Thyroid gland (tissue), 4 donors: ENCODE measurements at regions not wholly inside any gene's neighbourhood (a gene's known extent, or its start where the extent isn't known, plus 50 kb on each side); places are given as distances from the start of the nearest gene placed in this dataset.

ENCODE experiments used
- DNase-seq, 2 donors: peaks; one replicate each; pipeline ENCODE4 v3.0.0-alpha.2; 2019
- H3K27ac ChIP-seq, 3 donors: fragments of 200-600 bp; sonication (generic); 1 replicate in 2 of 3; 2 replicates in 1 of 3; pipeline ENCODE4 v1.5.1; 2016 to 2019; ENCODE audit warnings: mild to moderate bottlenecking in 1 of 3, moderate library complexity in 1 of 3
- H3K27me3 ChIP-seq: fragments of 200-600 bp; sonication (generic); one replicate; pipeline ENCODE4 v1.5.1; 2019
- H3K36me3 ChIP-seq, 2 donors: fragments of 200-600 bp; sonication (generic); one replicate each; pipeline ENCODE4 v1.5.1; 2016 to 2019
- H3K4me1 ChIP-seq, 2 donors: fragments of 200-600 bp; sonication (generic); one replicate each; pipeline ENCODE4 v1.5.1; 2017 to 2019
- H3K4me3 ChIP-seq, 3 donors: fragments of 200-600 bp; sonication (generic); replicated peaks in 1 of 3; 1 replicate in 2 of 3; 2 replicates in 1 of 3; pipeline ENCODE4 v1.5.1; 2016; ENCODE audit warnings: mild to moderate bottlenecking in 1 of 3
- H3K9me3 ChIP-seq: fragments of 200-600 bp; sonication (generic); one replicate; pipeline ENCODE4 v1.5.1; 2017
- POLR2A ChIP-seq, 2 donors: fragments of 450-650 bp; IDR thresholded peaks; one replicate each; pipeline ENCODE4 v1.6.1; 2017; ENCODE audit warnings: antibody characterized with exemption in 2 of 2, mild to moderate bottlenecking in 2 of 2, moderate library complexity in 1 of 2
- WGBS, 2 donors: methylation state at CpG; one replicate each; pipeline ENCODE4 v1.1.5; 2017; 5-methylcytosine and 5-hydroxymethylcytosine counted together
- intact Hi-C: fragments of 100-400 bp; cut with DNase I; formaldehyde crosslinking; loops from one replicate; pipeline ENCODE4 v1.15.1; 2023
- TF ChIP-seq, protein P1 (sequence below), 6 experiments: fragments of 200-600 bp in 3 of 6; fragments of 450-650 bp in 3 of 6; sonication (generic) in 3 of 6; IDR thresholded peaks; one replicate each; pipeline ENCODE4 v1.5.1; 2016 to 2019; ENCODE audit warnings: antibody characterized with exemption in 6 of 6, mild to moderate bottlenecking in 2 of 6, inconsistent platforms in 1 of 6, moderate library complexity in 1 of 6

GRCh38 chr19:32257326-32258073 lies 87.9 kb upstream of the ZNF507 start:
- Histone ChIP-seq H3K4me1 (no peaks in the 10 kb centered on the region), H3K27ac (no peak overlapping the region), H3K36me3 (no peaks in the 10 kb centered on the region), H3K4me3 (no peak overlapping the region), H3K9me3 (no peaks in the 10 kb centered on the region), H3K27me3 (no peaks in the 10 kb centered on the region)
- DNase-seq, result no peak
- WGBS, 2 donors, result 80 to 84% methylated on average over 12 of the region's 12 CpGs
- intact Hi-C loops, result no loop called here
- no peak for TF ChIP-seq POLR2A (IDR thresholded peaks at IDR 0.05)
- TF ChIP-seq, protein P1, sequence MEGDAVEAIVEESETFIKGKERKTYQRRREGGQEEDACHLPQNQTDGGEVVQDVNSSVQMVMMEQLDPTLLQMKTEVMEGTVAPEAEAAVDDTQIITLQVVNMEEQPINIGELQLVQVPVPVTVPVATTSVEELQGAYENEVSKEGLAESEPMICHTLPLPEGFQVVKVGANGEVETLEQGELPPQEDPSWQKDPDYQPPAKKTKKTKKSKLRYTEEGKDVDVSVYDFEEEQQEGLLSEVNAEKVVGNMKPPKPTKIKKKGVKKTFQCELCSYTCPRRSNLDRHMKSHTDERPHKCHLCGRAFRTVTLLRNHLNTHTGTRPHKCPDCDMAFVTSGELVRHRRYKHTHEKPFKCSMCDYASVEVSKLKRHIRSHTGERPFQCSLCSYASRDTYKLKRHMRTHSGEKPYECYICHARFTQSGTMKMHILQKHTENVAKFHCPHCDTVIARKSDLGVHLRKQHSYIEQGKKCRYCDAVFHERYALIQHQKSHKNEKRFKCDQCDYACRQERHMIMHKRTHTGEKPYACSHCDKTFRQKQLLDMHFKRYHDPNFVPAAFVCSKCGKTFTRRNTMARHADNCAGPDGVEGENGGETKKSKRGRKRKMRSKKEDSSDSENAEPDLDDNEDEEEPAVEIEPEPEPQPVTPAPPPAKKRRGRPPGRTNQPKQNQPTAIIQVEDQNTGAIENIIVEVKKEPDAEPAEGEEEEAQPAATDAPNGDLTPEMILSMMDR (IDR thresholded peaks at IDR 0.05), result no peak

GRCh38 chr19:32258167-32258566 lies 87.2 kb upstream of the ZNF507 start:
- WGBS, 2 donors, result 89 to 98% methylated on average over 2 of the region's 2 CpGs
- Histone ChIP-seq H3K4me1 (no peaks in the 10 kb centered on the region), H3K4me3 (no peak overlapping the region), H3K36me3 (no peaks in the 10 kb centered on the region), H3K27ac (no peak overlapping the region), H3K27me3 (no peaks in the 10 kb centered on the region), H3K9me3 (no peaks in the 10 kb centered on the region)
- TF ChIP-seq POLR2A (IDR thresholded peaks at IDR 0.05), result no peak
- TF ChIP-seq, protein P1 (IDR thresholded peaks at IDR 0.05), result no peak
- intact Hi-C loops, result no loop called here
- DNase-seq, result no peak

DNA sequence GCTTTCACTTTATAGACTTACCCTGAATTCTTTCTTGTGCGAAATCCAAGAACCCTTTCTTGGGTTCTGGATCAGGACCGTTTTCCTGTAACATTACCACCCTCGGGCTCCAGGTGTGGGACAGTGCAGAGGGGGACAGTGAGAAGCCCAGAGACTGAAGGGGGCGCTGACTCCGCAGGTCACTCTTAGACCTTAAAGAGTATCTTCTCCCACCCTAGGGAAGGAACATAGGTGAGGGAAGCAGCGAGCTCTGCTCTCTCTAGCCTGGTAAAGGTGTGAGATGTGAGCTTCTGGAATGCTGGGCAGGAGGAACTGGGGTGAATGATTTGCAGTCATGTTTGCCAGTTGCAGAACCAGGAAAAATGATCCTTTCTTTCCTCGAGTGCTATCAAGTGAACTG lies 80.8 kb upstream of the ZNF507 start:
- TF ChIP-seq, protein P1 (IDR thresholded peaks at IDR 0.05), result no peak
- no peak for TF ChIP-seq POLR2A (IDR thresholded peaks at IDR 0.05)
- no peak for DNase-seq
- Histone ChIP-seq H3K9me3 (no peaks in the 10 kb centered on the region), H3K4me1 (no peaks in the 10 kb centered on the region), H3K27ac (no peak overlapping the region), H3K4me3 (no peak overlapping the region), H3K36me3 (no peaks in the 10 kb centered on the region), H3K27me3 (no peaks in the 10 kb centered on the region)
- intact Hi-C loops, result no loop called here
- WGBS, 2 donors, result 89 to 91% methylated on average over 7 of the region's 7 CpGs

DNA sequence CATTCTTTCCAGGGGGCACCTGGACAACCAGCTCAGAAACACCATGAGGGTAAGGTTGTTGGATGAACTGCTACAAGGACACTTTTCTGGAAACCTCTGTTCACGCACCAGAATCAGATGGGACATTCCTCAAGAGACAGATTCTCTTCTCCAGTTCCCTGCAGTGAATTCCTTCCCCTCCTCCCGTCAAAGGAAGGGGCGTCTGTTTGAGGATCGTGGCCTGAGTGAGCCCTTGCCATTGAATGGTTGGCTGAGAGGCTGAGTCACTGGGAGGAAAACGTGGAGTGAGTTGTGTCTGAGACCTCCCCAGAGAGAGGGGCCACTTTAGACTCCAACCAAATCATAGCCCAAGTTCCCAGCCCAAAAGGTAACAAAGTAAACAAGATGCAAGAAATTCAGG lies 79.4 kb upstream of the ZNF507 start:
- no peaks in the 10 kb centered on the region for H3K4me1 ChIP-seq
- WGBS, 2 donors, result 28 to 30% methylated on average over 5 of the region's 5 CpGs

DNA sequence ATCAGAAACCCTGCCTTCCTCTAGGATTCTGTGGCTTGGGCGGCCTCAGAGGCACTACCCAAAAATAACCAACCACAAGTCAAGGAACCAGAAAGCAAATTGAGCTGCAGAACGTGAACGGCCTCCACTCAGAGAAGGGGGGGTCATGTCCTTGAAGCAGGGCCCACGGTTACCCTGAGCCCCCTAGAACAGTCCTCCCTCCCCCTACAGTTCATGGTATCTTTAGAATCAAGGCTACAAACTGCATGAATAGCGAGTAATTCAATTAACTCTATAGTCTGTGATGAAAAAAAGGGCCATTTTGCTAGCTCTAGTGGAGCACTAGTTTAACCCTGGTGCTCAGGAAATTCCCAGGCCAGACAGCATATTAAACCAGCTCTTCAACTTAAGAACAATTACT lies 79.0 kb upstream of the ZNF507 start:
- no peak for TF ChIP-seq POLR2A (IDR thresholded peaks at IDR 0.05)
- TF ChIP-seq, protein P1 (IDR thresholded peaks at IDR 0.05), result no peak
- DNase-seq, result no peak
- intact Hi-C loops, result no loop called here

More for the DNA sequence above, 79.4 kb upstream of the ZNF507 start:
- H3K9me3 ChIP-seq, result no peaks in the 10 kb centered on the region
- no peaks in the 10 kb centered on the region for H3K27me3 ChIP-seq
- H3K27ac ChIP-seq, result no peak overlapping the region
- DNase-seq, result no peak
- H3K36me3 ChIP-seq, result no peaks in the 10 kb centered on the region
- H3K4me3 ChIP-seq, result no peak overlapping the region
- TF ChIP-seq, protein P1 (IDR thresholded peaks at IDR 0.05), result no peak
- TF ChIP-seq POLR2A (IDR thresholded peaks at IDR 0.05), result no peak
- intact Hi-C loops, result no loop called here

More for the DNA sequence above, 79.0 kb upstream of the ZNF507 start:
- Histone ChIP-seq H3K4me3 (no peak overlapping the region), H3K4me1 (no peaks in the 10 kb centered on the region), H3K27ac (no peak overlapping the region), H3K36me3 (no peaks in the 10 kb centered on the region), H3K27me3 (no peaks in the 10 kb centered on the region), H3K9me3 (no peaks in the 10 kb centered on the region)
- 35 to 37% methylated on average over 5 of the region's 5 CpGs for WGBS, 2 donors
